ENCODE measurements at regions not wholly inside any gene's neighbourhood (a gene's known extent, or its start where the extent isn't known, plus 50 kb on each side); places are given as distances from the start of the nearest gene placed in this dataset.
"Not testable (repeated sequence)": the region's sequence is repeated elsewhere in the genome, so short reads cannot be mapped to it uniquely, and the experiment has no call there.

DNA sequence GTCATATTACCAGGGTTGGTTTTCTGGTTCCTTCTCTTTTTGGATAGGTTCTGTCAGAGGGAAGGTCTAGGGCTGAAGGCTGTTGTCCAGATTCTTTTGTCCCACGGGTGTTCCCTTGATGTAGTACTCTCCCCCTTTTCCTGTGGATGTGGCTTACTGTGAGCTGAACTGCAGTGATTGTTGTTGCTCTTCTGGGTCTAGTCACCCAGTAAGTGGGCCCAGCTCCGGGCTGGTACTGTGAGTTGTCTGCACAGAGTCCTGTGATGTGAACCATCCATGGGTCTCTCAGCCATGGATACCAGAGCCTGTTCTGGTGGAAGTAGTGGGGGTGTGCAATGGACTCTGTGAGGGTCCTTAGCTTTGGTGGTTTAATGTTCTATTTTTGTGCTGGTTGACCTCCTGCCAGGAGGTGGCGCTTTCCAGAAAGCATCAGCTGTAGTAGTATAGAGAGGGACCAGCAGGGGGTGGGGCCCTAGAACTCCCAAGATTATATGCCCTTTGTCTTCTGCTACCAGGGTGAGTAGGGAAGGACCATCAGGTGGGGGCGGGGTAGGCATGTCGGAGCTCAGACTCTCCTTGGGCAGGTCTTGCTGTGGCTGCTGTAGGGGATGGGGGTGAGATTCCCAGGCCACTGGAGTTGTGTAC lies 99.4 kb upstream of the CHST15 start:
- TF ChIP-seq, protein P1, sequence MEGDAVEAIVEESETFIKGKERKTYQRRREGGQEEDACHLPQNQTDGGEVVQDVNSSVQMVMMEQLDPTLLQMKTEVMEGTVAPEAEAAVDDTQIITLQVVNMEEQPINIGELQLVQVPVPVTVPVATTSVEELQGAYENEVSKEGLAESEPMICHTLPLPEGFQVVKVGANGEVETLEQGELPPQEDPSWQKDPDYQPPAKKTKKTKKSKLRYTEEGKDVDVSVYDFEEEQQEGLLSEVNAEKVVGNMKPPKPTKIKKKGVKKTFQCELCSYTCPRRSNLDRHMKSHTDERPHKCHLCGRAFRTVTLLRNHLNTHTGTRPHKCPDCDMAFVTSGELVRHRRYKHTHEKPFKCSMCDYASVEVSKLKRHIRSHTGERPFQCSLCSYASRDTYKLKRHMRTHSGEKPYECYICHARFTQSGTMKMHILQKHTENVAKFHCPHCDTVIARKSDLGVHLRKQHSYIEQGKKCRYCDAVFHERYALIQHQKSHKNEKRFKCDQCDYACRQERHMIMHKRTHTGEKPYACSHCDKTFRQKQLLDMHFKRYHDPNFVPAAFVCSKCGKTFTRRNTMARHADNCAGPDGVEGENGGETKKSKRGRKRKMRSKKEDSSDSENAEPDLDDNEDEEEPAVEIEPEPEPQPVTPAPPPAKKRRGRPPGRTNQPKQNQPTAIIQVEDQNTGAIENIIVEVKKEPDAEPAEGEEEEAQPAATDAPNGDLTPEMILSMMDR (IDR thresholded peaks at IDR 0.05; ENCODE audit: low read depth, low read length, poor library complexity, severe bottlenecking) = peak; percentile 16
- not testable (repeated sequence) for TF ChIP-seq EZH2phosphoT487 (IDR thresholded peaks at IDR 0.05; ENCODE audit: borderline replicate concordance, low read length)
